Large intestine (tissue), 3 donors: ENCODE measurements at regions not wholly inside any gene's neighbourhood (a gene's known extent, or its start where the extent isn't known, plus 50 kb on each side); places are given as distances from the start of the nearest gene placed in this dataset.

ENCODE experiments used
- DNase-seq, 2 donors: peaks; one replicate each; pipeline versions ENCODE4 v3.0.0 to v3.0.0-alpha.2; 2013
- H3K27ac ChIP-seq: one replicate; pipeline ENCODE4 v1.5.1; 2013; ENCODE audit warnings: low read length
- H3K27me3 ChIP-seq: 2 replicates; pipeline ENCODE4 v1.6.1; 2013; ENCODE audit warnings: low read length; ENCODE audit not compliant: control insufficient read depth, insufficient read depth
- H3K36me3 ChIP-seq: 2 replicates; pipeline ENCODE4 v1.6.1; 2013; ENCODE audit warnings: low read length; ENCODE audit not compliant: control insufficient read depth, insufficient read depth
- H3K4me1 ChIP-seq: one replicate; pipeline ENCODE4 v1.6.1; 2013; ENCODE audit warnings: low read length; ENCODE audit not compliant: control insufficient read depth, insufficient read depth
- H3K4me3 ChIP-seq: one replicate; pipeline ENCODE4 v1.5.1; 2013; ENCODE audit warnings: low read length
- H3K9me3 ChIP-seq: one replicate; pipeline ENCODE4 v1.6.1; 2013; ENCODE audit warnings: mild to moderate bottlenecking, low read depth, low read length, moderate library complexity; ENCODE audit not compliant: control insufficient read depth
- WGBS: methylation state at CpG from one replicate; pipeline ENCODE4 v1.1.5; 2013; ENCODE audit warnings: low lambda C conversion rate; ENCODE audit not compliant: insufficient coverage; 5-methylcytosine and 5-hydroxymethylcytosine counted together

DNA sequence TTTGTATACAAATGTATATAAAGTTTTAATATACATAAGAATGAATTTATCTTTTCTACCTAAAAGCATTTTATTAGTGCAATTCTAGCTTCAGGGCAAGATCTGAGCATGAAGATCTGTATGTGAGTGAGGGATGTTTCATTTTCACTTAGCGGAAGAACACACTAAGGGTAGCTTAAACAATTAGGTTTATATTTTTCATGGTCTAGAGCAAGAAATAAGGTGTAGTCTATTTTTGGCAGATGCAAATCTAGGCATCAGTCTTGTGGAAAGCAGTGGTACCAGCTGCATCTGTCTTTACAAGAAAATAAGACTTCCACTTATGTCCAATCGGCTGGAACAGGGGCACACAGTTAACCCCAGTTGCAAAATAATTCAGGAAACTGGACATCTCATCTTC is 433.3 kb downstream of the ADAM29 start:
- Histone ChIP-seq H3K9me3 (no peaks in the 10 kb centered on the region), H3K4me1 (no peaks in the 10 kb centered on the region), H3K36me3 (no peaks in the 10 kb centered on the region), H3K27me3 (no peaks in the 10 kb centered on the region), H3K27ac (no peak overlapping the region), H3K4me3 (no peak overlapping the region)
- no peak for DNase-seq
- WGBS, result no CpG with 5 or more reads among the region's 2 CpGs

GRCh38 chr4:175369087-175369486 is 443.0 kb downstream of the GPM6A start:
- H3K27ac ChIP-seq, result no peak overlapping the region
- H3K27me3 ChIP-seq, result no peaks in the 10 kb centered on the region
- no peak for DNase-seq
- H3K4me3 ChIP-seq, result no peak overlapping the region
- no peaks in the 10 kb centered on the region for H3K9me3 ChIP-seq
- WGBS, result 84% methylated on average over 3 of the region's 6 CpGs
- no peaks in the 10 kb centered on the region for H3K36me3 ChIP-seq
- no peaks in the 10 kb centered on the region for H3K4me1 ChIP-seq

DNA sequence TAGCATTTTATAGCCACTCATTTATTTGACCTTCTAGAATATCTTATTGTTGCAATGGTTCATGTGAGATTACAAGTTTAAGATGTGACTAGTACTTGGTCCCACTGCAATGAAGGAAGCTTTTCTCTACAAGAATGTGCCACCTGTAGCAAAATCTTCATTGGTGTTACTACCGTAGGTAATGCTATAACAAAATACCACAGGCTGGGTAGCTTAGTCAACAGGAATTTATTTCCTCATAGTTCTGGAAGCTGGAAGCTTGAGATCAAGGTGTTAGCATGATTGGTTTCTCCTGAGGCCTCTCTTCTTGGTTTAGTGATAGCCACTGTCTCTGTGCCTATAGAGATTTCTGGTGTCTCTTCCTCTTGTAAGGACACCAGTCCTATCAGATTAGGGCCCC is 441.0 kb downstream of the GPM6A start:
- Histone ChIP-seq H3K4me3 (no peak overlapping the region), H3K4me1 (no peaks in the 10 kb centered on the region), H3K27me3 (no peaks in the 10 kb centered on the region), H3K36me3 (no peaks in the 10 kb centered on the region), H3K9me3 (no peaks in the 10 kb centered on the region), H3K27ac (no peak overlapping the region)
- DNase-seq, result no peak
- no CpG with 5 or more reads among the region's 1 CpG for WGBS

DNA sequence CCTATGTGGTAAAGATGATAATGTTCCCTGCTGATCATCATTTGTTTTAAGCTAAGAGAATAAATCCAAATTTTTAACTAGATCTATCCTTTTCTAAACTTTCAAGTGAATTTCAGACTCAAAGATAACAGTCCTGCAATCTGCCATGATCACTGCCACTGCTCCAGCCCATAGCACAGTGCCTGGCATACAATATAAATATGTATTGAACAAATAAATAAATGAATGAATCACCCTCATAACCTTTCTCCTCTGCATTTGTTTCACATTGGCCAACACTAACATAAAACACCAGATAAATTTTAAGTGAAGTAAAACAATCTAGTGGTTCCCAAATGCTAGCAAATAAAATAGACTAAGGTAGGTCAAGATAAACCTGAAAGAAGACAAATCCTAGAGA is 439.0 kb downstream of the GPM6A start:
- no peak for DNase-seq
- no peaks in the 10 kb centered on the region for H3K27me3 ChIP-seq
- no peak overlapping the region for H3K27ac ChIP-seq

DNA sequence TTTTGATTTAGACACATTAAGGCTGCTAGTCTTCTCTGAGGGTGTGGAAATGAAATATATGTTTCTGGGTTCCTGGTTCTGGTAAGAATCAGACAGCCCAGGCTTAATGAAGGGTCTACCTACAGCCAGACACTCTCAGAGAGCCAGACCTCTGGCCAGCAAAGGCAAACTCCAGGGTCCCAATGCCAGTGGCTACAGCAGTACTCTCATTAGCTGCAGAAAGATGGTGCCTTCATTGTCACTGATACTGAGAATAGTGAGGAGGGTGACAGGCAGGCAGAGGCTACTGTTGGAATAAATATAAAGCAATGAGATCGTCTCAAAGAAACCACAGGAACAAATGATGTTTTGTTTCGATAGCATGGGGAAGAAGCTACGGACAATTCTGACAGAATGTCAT is 437.6 kb downstream of the GPM6A start:
- Histone ChIP-seq H3K27me3 (no peaks in the 10 kb centered on the region), H3K4me1 (no peaks in the 10 kb centered on the region), H3K36me3 (no peaks in the 10 kb centered on the region), H3K27ac (no peak overlapping the region), H3K9me3 (no peaks in the 10 kb centered on the region), H3K4me3 (no peak overlapping the region)
- DNase-seq, result no peak
- WGBS, result 93% methylated on average over 3 of the region's 3 CpGs

More for the DNA sequence above, 439.0 kb downstream of the GPM6A start:
- Histone ChIP-seq H3K4me3 (no peak overlapping the region), H3K4me1 (no peaks in the 10 kb centered on the region), H3K9me3 (no peaks in the 10 kb centered on the region), H3K36me3 (no peaks in the 10 kb centered on the region)

DNA sequence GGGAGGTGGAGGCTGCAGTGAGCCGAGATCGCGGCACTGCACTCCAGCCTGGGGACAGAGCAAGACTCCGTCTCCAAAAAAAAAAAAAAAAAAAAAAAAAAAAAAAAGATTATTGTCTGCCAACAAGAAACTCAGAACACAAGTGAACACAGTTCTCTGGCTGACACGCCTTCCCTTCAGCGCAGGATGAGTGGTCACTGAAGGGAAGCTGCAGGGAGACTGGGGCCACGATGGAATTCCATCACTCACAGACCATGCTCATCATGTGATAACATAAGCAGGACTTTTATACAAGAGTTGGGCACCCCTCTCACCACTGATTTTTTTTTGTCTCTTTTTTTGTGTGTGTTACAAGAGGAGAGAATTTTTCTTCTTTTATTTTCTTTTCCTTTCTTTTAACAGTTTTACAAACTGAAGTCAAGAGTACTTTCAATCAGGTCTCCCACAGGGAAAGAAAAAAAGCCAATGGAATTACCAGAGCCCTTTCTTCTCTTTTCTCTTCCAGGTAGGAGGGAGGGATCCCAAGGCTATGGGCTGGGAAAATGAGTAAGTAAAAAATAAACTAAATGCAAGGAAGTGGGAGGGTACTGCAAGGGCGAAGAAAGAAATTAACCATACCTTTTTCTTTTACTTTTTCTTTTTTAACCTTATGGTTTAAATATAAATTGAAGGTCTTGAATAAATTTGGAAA is 435.6 kb downstream of the GPM6A start:
- DNase-seq, result no peak
- Histone ChIP-seq H3K27me3 (no peaks in the 10 kb centered on the region), H3K4me3 (no peak overlapping the region), H3K9me3 (no peaks in the 10 kb centered on the region), H3K27ac (no peak overlapping the region), H3K36me3 (no peaks in the 10 kb centered on the region), H3K4me1 (no peaks in the 10 kb centered on the region)
- 100% methylated on average over 1 of the region's 8 CpGs for WGBS

GRCh38 chr4:175377203-175377602 is 434.9 kb downstream of the GPM6A start:
- no peak for DNase-seq
- Histone ChIP-seq H3K9me3 (no peaks in the 10 kb centered on the region), H3K4me3 (no peak overlapping the region), H3K27me3 (no peaks in the 10 kb centered on the region), H3K36me3 (no peaks in the 10 kb centered on the region), H3K27ac (no peak overlapping the region), H3K4me1 (no peaks in the 10 kb centered on the region)
- no CpG with 5 or more reads among the region's 2 CpGs for WGBS

DNA sequence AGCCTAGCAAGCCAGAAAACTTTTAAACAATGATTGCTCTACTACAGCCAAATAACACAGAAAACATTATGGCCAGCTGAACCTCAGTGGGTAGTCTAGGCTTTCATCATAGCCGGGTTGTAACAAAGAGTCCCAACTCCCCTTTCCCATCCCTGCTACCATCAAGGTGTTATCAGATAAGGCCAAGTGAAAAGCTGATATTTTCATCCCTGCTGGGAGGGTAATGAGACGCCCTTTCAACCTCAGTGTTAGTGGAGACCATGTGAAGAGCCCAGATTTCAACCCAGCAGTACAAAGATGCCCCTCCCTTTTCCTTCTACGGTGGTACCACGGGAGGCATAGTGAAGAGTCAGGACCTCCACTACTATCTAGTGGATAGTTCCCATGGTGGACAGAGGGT is 433.7 kb downstream of the GPM6A start:
- WGBS, result no CpG with 5 or more reads among the region's 4 CpGs
- DNase-seq, result no peak
- Histone ChIP-seq H3K27ac (no peak overlapping the region), H3K4me3 (no peak overlapping the region), H3K9me3 (no peaks in the 10 kb centered on the region), H3K4me1 (no peaks in the 10 kb centered on the region), H3K36me3 (no peaks in the 10 kb centered on the region), H3K27me3 (no peaks in the 10 kb centered on the region)

- H3K27me3 ChIP-seq, result no peaks in the 10 kb centered on the region
- DNase-seq, result no peak
- no peaks in the 10 kb centered on the region for H3K9me3 ChIP-seq
- H3K36me3 ChIP-seq, result no peaks in the 10 kb centered on the region
- H3K27ac ChIP-seq, result no peak overlapping the region
- no peak overlapping the region for H3K4me3 ChIP-seq
- H3K4me1 ChIP-seq, result no peaks in the 10 kb centered on the region
- 100% methylated on average over 1 of the region's 6 CpGs for WGBS
Observed at GRCh38 chr4:175380841-175381240, 431.2 kb downstream of the GPM6A start.

DNA sequence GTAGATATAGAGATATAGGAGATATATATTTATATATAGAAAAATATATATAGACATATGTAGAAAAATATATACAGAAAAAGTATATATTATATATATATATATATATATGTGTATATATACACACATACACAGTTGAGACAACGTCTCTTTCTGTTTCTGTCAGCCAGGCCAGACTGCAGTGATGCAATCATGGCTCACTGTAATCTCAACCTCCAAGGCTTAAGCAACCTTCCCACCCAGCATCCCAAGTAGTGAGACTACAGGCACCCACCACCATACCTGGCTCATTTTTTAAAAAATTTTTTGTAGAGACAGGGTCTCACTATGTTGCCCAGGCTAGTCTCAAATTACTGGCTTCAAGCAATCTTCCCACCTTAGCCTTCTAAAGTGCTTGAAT is 426.3 kb downstream of the GPM6A start:
- Histone ChIP-seq H3K27ac (no peak overlapping the region), H3K4me3 (no peak overlapping the region), H3K9me3 (no peaks in the 10 kb centered on the region), H3K4me1 (no peaks in the 10 kb centered on the region), H3K27me3 (no peaks in the 10 kb centered on the region), H3K36me3 (no peaks in the 10 kb centered on the region)
- no peak for DNase-seq
- WGBS, result no CpG with 5 or more reads among the region's 1 CpG

DNA sequence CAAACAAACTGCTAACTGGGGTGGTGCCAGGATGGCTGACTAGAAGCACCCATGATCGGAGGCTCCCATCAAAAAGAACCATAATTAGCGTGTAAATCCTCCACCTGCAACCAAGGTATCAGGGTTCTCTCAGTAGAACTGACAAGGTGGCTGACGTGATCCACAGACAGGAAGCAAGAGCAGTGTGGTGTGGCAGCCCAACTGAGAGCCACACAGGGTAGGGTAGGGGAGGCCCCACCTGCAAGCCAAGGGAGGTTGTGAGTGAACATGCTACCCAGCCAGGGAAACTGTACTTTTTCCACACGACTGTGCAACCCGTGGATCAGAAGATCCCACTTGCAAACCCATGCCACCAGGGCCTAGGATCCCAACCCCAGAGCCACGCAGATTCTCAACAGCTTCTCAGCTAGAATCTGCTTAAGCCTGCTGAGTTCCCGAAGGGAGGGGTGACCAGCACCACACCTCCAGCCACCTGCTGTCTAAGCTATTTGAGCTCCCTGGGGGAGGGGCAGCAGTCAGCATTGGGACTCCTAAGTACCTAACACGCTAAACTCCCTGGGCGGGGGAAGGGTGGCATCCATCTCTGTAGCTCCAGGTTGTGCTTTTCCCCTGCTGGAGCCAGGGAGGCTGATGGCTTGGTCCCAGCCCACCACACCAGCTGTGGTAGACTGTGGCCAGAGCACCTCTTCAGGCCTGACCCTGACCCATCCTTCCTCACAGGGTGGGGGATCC is 425.1 kb downstream of the GPM6A start:
- Histone ChIP-seq H3K27me3 (no peaks in the 10 kb centered on the region), H3K4me1 (no peaks in the 10 kb centered on the region), H3K36me3 (no peaks in the 10 kb centered on the region), H3K9me3 (no peaks in the 10 kb centered on the region), H3K4me3 (no peak overlapping the region), H3K27ac (no peak overlapping the region)
- no CpG with 5 or more reads among the region's 9 CpGs for WGBS
- DNase-seq, result no peak
